ENCODE measurements at regions not wholly inside any gene's neighbourhood (a gene's known extent, or its start where the extent isn't known, plus 50 kb on each side); places are given as distances from the start of the nearest gene placed in this dataset.

DNA sequence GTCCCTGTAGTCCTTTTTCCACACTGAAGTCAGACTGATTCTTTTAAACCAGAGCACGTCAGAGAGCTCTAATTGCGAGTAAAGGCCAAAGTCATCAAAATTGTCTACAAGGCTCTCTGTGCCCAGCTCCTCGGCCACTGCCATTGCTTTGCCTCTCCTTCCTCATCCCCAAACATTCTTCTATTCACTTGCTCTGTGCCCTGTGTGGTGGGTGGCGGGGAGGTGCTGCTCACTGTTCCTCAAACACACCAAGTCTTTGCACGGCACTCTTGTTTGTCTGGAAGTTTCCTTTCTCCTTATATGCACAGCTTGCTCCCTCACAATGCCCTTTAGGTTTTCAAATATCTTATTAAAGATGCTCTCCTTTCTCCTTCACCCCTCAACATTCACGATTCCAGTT, 100.1 kb upstream of the FSHR start:
- no peak for DNase-seq (ENCODE audit: low spot score in 2 of 2)
- WGBS, 2 donors = 73 to 76% methylated on average over 6 of the region's 6 CpGs
- TF ChIP-seq, protein P1, sequence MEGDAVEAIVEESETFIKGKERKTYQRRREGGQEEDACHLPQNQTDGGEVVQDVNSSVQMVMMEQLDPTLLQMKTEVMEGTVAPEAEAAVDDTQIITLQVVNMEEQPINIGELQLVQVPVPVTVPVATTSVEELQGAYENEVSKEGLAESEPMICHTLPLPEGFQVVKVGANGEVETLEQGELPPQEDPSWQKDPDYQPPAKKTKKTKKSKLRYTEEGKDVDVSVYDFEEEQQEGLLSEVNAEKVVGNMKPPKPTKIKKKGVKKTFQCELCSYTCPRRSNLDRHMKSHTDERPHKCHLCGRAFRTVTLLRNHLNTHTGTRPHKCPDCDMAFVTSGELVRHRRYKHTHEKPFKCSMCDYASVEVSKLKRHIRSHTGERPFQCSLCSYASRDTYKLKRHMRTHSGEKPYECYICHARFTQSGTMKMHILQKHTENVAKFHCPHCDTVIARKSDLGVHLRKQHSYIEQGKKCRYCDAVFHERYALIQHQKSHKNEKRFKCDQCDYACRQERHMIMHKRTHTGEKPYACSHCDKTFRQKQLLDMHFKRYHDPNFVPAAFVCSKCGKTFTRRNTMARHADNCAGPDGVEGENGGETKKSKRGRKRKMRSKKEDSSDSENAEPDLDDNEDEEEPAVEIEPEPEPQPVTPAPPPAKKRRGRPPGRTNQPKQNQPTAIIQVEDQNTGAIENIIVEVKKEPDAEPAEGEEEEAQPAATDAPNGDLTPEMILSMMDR (IDR thresholded peaks at IDR 0.05) = no peak
- TF ChIP-seq POLR2A (IDR thresholded peaks at IDR 0.05) = no peak
- intact Hi-C loops (cut with DNase I; ENCODE audit: low total_unique reads) = no loop called here
- H3K4me3 ChIP-seq (ENCODE audit: low read depth, poor library complexity, severe bottlenecking) = no peak overlapping the region

DNA sequence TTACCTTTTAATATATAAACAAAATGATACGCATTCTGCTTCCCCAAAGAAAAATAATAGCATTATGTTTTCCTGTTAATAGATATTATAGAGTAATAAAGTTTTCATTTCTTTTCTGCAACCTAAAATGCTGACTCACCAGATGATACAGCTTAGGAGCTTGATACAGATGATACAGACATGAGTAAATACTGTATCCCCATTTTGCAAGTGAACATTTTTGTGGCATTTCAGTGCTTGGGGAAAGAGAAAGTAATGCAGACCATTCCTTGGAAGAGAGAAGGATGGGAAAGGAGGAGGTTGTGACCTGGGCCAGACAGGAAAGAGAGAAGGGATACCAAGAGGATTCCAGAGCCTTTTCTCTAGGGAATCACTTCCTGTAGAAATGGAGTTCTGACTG, 97.5 kb upstream of the FSHR start:
- H3K4me3 ChIP-seq (ENCODE audit: low read depth, poor library complexity, severe bottlenecking) = no peak overlapping the region
- no peak for DNase-seq (ENCODE audit: low spot score in 2 of 2)
- TF ChIP-seq POLR2A (IDR thresholded peaks at IDR 0.05) = no peak
- TF ChIP-seq, protein P1 (IDR thresholded peaks at IDR 0.05) = no peak
- intact Hi-C loops (cut with DNase I; ENCODE audit: low total_unique reads) = no loop called here
- WGBS, 2 donors = 98 to 100% methylated on average over 1 of the region's 1 CpG

DNA sequence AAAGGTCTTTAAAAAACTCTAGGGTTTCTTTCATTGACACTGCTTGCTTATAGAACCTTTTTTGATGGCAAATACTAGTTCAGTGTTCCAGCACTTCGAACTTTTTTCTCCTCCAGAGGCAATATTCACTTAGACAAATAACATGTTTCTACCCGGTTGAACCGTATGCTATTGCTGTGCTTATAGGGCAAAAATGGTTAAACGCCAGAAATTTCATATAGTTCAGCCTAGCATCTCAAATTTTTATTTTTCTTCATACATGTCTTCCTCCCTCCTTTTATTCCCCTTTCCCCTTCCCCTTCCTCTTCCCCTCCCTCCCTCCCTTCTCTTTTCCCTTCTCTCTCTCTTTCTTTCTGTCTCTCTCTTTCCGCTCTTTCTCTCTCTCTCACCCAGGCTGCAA, 96.9 kb upstream of the FSHR start:
- DNase-seq (ENCODE audit: low spot score in 2 of 2) = no peak
- TF ChIP-seq, protein P1 (IDR thresholded peaks at IDR 0.05) = no peak
- TF ChIP-seq POLR2A (IDR thresholded peaks at IDR 0.05) = no peak
- intact Hi-C loops (cut with DNase I; ENCODE audit: low total_unique reads) = no loop called here
- 81 to 89% methylated on average over 5 of the region's 5 CpGs for WGBS, 2 donors
- H3K4me3 ChIP-seq (ENCODE audit: low read depth, poor library complexity, severe bottlenecking) = no peak overlapping the region

DNA sequence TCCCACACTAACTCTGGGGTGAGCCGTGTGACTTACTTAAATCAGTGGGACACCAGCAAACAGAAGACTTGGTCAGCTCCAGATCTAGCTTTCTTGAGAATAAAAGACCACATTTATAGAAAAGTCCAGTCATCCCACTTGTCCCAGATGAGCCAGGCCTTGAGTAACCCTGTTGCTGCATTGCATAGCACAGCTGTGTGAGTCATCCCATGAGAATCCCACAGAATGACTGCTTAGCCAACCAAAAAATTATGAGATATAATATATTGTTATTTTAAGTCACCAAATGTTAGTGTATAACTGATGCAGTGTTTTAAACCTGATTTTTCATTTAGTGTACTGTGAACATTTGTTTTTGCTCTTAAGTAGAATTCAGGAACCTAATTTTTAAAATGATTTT, 94.2 kb upstream of the FSHR start:
- no peak for DNase-seq (ENCODE audit: low spot score in 2 of 2)
- TF ChIP-seq POLR2A (IDR thresholded peaks at IDR 0.05) = no peak
- TF ChIP-seq, protein P1 (IDR thresholded peaks at IDR 0.05) = no peak
- H3K4me3 ChIP-seq (ENCODE audit: low read depth, poor library complexity, severe bottlenecking) = no peak overlapping the region
- 74% methylated on average over 1 of the region's 1 CpG for WGBS, 2 donors
- intact Hi-C loops (cut with DNase I; ENCODE audit: low total_unique reads) = no loop called here

DNA sequence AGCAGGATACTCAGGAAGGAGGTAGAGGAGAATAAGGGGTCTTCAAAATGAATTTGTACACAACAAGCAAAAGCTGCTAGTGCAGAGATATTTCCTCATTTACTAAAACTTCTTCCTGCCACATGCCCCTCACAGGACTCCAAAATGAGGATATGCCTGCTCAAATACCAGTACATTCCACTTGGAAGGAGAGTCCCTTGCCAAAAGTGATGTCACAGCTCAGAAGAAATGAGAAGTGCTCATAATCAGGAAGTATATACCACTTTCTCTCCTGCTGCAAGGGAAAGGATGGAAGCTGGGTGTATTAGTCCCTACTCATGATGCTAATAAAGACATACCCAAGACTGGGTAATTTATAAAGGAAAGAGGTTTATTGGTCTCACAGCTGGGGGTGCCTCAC, 87.7 kb upstream of the FSHR start:
- intact Hi-C loops (cut with DNase I; ENCODE audit: low total_unique reads) = no loop called here
- DNase-seq (ENCODE audit: low spot score in 2 of 2) = no peak
- TF ChIP-seq, protein P1 (IDR thresholded peaks at IDR 0.05) = no peak
- TF ChIP-seq POLR2A (IDR thresholded peaks at IDR 0.05) = no peak
- no peak overlapping the region for H3K4me3 ChIP-seq (ENCODE audit: low read depth, poor library complexity, severe bottlenecking)

DNA sequence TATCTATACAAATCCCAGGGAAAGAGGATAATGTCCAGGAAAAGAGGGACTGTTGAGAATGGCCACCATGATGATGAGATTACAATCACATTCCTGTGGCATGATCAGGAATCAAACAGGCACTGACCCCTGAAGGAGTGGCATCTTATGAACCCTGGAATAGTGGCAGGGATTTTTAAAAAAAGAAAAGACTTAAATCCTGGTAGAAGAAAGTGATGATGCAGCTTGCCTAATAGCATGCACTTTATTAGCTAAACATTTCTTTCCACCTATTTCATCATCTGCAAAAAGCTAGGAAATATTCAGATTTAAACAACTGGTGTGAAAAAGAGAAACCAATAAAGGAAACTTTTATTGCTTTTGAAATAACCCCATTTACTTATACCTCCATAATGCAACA, 87.2 kb upstream of the FSHR start:
- TF ChIP-seq, protein P1 (IDR thresholded peaks at IDR 0.05) = no peak
- TF ChIP-seq POLR2A (IDR thresholded peaks at IDR 0.05) = no peak
- no peak for DNase-seq (ENCODE audit: low spot score in 2 of 2)
- no peak overlapping the region for H3K4me3 ChIP-seq (ENCODE audit: low read depth, poor library complexity, severe bottlenecking)
- intact Hi-C loops (cut with DNase I; ENCODE audit: low total_unique reads) = no loop called here
